HG03135 (cell line): ENCODE measurements at regions not wholly inside any gene's neighbourhood (a gene's known extent, or its start where the extent isn't known, plus 50 kb on each side); places are given as distances from the start of the nearest gene placed in this dataset.
"Not testable (repeated sequence)": the region's sequence is repeated elsewhere in the genome, so short reads cannot be mapped to it uniquely, and the experiment has no call there.

ENCODE experiments used
- ATAC-seq: cut with Tn5 transposase; IDR thresholded peaks from one replicate; pipeline ENCODE4 v1.9.1; 2021; ENCODE audit warnings: mild to moderate bottlenecking, moderate library complexity; ENCODE audit not compliant: unreplicated experiment

DNA sequence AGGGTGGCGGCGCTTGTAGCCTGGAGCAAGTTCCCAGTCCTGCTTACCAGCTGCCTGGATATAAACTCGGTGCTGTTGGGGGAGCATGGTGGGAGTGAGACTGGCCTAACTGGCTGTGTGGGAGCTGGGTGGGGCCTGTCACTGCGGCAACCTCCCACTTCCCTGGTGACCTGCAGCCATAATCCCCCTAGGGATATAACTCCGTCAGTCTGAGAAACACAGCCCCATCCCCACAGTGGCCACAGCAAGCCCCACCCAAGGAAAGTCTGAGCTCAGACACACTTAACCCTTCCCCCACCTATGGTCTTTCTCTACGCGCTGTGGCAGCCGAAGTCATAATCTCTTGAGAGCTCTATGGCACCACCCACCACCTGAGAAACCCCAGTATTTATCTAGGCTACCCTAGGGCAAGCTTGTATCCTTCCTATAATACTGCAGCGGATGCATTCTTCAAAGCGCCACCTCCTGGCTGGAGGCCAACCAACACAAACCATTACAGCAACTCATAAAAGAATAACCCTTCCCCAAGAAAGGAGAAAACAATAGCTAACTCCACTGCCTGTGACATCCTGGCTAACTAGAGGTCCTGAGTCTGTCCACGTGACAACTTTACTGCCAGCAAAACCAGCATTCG lies 57.4 kb downstream of the ZNF648 start:
- ATAC-seq = no peak

DNA sequence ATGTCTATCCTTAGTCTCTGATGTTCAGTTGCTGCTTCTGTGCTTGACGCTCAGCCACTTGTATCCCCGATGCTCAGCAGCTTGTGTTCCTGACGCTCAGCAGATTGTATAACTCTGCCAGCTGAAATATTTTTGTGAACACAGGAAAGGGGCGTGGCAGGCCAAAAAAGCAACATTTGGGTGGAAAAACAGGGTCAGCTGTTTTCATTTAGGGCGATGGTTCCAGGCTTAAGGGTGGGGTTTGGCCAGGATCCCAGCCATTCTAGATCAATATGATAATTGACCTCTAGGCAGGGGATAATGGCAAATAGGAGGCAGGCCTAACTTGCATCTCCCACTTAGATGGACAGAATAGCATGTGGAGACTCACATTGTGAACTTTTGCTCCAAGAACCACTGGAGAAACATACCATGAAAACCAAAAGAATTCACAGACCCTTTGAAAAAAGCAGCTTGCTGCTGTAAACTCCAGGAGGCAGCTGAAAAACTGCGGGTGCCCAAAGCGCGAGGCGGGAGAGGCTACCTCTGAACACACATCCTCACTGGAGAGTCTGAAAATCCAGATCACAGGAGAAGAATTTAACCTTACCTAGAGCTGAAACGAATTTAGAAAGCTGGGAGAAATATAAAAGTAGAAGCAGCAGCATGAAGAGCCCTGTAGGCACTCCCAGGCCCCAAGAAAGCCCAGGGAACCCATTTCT lies 58.3 kb downstream of the ZNF648 start:
- no peak for ATAC-seq

DNA sequence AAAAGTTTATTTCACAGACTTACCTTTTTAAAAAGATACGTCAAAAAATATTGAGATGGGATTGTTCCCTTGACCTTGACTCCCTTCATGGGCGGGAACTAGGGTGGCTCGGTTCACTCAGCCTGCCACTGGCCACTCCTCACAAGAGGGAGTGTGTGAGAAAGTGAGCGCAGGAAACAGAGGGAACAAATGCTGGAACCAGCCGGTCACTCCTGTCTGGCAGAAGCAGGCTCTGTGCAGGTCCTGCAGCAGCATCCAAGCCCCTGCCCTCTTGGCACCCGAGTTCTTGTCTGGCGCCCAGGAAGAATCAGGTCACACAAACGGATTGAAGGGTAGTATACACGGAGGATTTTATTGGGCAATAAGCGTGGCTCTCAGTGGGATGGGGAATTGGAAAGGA lies 58.9 kb downstream of the ZNF648 start:
- ATAC-seq = no peak

DNA sequence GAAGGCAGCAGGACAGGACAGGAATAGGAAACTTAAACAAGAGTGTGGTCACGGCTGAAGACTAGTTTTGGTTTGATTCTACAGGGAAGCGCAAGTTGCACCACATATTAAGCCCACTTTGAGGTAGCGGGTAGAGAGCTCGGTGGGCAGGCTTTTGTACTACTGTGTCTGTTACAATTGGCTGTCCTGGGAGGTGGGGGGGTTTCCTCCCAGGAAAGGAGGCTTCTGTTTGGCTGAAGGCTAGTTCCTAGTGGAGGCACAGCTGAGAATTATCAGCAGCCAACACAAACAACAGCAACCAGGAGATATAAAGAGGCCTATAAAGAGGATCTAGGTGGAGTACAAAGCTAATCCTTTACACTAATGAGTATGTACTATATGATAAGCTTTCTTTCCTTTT lies 62.7 kb downstream of the ZNF648 start:
- no peak for ATAC-seq

DNA sequence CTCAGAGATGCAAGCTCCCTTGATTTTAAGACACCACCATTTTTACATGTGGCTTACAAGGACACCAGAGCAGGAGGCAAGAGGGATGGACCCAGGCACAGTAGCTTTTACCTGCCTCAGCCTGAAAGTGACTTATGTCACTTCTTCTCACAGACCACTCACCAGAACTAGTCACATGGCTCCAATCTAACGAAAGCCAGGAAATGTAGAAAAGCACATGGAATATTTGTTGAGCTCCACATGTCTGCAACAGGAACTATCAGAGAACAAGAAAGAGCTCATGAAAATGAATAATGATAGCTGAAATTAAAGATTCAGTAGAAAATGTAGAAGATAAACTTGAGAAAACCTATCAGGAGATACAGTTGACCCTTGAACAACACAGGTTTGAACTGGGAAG lies 69.4 kb downstream of the ZNF648 start:
- ATAC-seq = no peak

DNA sequence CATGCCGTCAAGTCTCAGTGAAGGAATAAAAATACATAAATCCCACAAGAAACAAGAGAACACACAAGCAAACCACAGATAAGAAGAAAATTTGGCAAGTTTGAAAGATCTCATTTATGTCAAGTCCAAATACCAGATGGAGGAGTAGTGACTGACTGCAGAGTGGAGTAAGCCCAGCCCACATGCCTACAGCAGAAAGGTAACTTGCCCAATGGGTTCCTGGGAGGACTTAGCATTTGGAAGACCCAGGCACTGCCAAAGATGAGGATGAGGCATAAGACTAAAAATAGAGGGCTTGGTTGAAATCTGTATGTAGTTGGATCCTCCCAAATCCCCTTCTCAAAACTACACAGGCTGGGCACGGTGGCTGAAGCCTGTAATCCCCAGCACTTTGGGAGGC lies 70.8 kb downstream of the ZNF648 start:
- no peak for ATAC-seq

DNA sequence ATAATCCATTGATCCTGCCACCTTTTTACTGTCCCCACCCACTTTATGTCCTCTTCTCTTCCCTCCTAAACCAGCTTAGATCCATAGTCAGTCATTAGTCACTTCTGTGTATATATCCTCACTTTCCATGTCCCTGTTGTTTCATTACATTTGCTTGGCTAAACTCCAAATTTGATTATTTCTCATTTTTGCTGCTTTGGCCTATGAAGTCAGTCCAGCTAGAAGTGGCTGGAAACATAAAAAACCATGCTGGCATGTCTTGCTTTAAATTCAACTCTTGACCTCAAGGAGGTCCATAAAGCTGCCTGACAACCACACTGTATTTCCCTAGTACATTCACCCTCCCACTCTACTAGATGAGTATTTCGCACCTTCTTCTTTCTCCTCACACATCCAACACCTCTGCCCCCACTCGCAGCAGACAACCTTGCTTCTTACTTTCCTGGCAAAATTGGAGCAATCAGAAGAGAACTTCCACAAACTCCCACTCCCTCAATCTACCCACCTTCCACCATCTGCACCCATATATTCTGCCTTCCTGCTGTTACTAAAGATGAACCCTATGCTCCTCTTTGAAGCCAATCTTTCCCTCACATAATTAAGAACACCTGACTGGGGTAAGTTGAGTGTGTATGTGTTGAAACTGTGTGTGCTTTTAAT lies 72.1 kb downstream of the ZNF648 start:
- no peak for ATAC-seq

DNA sequence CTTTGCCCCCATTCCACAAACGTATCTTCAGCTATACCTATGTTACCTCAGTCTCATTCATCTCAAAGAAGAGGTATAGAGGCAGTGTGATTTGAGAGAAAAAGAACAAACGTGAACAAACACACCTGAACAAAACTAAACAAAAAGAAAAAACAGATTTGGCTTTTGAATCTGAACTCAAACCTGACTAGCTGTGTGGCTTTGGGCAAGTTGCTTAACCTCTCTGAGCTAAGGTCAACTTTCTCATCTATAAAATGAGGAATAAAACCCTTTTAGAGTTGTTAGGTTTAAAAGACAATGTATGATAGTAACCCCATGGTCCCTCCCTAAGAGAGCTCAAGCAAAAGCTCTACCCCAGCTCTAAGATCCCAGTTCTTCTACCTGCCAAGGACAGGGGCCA lies 73.5 kb downstream of the ZNF648 start:
- ATAC-seq = no peak

DNA sequence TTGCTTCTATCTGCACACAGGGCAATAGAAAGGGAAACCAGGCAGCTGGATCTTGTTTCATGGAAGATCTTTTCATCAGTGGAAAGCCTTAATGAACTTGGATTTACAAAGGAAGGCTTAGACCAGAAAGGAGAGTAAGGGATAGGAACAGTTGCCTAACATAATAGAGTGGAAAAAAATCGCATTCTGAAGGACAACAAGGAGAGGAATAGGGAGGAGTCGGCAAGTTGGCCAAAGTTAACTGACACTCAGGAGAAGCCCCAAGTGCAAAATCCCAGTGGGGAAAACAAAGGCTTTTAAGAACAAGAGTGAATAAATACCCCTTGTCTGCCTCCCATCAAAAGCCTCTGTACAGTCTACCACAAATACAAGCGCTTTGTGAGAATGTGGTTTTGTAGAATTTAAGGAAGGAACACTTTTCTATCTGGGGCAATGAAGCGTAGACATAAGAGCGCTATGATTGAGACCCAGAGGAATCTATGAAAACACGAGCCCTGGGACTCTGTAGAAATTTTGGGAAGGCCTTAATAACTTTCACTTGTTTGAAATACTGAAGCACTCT lies 74.1 kb downstream of the ZNF648 start:
- no peak for ATAC-seq

DNA sequence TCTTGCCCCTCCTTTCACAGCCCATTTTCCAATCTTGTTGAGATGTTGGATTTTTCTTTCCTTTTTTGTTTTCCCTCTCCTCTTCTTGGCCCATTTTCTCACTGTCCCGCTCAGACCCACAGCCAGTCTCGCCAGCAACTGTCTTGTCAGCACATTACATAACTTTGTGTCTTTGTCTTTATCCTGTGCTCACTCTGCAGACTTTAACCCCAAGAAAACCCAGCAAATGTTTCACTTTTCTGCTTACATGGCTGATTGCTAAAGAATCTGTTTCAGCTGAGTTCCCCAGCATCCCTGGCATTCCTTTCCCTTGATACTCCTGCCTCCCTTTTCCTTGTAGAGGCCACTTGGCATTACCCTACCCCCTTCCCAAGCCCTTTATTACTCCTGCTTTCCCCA lies 74.6 kb downstream of the ZNF648 start:
- no peak for ATAC-seq

DNA sequence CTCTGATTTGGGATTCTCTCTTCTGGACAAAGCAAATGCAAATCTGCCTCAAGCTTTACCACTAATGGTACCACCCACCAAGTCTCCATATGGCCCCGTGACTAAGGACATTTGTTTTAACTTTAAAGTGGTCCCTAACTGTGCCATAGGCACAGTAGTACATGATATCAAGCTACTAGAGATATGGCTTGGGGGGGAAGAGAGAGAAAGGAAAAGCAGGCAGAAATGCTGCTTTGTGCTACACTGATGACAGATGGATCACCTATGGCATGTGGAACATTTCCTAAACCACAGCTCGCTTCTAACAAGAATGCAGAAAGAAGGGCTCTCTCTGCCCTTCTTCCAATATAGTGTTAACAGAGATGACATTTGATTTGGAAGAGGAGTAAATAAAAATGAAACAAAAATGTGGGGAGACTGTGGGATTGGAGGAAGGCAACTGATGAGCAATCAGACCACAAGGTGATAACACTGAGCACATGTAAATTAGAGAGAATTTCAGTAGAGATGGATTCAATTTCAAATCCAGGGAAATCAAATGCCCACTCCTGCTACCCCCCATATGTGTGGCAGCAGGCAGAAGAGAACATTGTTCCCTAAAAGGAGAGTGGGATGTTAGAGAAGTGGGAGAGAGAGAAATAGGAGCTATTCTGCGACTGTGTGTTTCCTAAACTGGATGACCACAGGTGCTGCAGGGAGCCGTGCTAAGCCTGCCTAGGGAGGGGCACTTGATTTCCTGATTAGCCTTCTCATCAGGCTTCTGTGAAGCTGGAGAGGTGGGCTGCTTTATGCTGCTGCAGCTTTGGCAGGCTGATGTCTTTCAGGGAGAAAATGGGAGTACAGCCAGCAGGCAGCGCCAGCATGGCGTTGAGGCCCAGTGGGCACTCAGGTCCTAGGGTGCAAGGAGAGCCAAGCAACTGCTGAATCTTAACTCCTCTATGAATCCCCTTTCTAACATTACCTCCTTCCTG lies 75.3 kb downstream of the ZNF648 start:
- no peak for ATAC-seq

DNA sequence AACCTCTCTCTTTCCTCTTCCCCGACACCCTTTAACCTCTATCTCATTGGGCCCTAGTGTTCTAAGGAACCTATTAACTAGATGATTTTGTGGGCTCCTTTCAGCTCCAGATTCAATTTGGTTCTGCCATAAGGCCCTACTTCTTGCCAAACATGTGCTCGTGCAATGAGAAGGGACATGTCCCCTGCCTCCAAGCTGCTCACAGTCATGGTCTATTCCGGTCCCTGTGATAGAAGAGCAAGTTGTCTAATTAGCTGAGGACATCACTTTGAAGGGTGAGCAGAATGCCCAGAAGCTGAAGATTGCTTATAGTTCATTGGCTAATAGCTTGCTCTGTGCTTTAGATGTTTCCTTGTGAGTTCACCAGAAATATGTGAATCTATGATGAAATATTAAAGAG lies 76.2 kb downstream of the ZNF648 start:
- ATAC-seq = no peak

DNA sequence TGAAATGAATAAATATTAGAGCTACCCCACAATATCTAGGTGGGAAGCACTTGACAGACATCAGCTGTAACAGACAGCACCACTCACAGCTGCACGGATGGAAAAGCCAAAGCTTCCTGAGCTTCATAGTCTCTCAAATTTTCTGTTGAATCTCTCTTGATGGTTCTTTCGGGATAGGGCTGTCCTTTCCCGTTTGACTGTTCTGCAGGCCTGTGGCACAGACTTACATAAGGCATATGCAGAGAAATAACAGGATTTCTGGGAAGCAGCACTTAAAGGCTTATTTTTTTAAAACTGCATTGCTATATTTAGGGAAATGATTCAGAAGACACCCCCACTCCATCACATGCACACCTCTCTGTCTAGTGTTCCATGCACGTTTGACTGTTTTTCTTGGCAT lies 77.5 kb downstream of the ZNF648 start:
- ATAC-seq = no peak

DNA sequence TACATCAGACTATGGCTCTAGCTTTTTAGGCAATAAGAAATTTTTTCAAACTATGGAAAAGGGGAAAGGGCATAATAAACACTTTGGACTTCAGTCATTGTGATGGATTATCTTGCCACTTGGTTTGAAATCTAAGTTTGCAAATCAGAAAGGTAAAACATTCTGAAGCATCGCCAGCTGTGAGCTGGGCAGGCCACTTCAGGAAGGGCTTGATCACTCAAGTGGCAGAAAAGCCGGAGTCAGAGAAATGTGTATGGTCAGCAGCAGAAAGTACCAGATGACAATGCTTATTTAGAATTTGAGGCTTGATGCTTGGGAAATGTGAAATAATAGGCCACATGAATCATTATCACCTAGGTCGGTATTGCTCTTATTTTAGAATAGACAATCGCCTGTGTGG lies 79.7 kb downstream of the ZNF648 start:
- ATAC-seq = no peak

DNA sequence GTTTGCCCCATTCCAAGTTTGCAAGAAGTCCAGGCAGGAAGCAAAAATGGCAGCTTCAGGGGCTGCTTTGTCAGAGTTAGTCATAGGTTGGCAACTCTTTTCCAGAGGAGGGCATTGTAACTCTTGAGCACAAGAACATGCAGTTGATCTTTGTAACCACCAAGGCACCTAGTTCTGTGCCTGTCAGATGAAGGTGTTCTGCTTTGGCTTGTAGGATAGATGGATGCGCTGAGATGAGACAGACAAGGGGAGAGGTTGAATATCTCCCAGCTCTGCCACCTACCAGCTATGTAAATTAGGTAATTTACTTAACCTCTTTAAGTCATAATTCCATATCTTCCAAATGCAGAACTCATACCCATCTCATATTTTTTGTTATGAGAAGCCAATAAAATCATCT lies 89.3 kb downstream of the ZNF648 start:
- ATAC-seq = no peak

DNA sequence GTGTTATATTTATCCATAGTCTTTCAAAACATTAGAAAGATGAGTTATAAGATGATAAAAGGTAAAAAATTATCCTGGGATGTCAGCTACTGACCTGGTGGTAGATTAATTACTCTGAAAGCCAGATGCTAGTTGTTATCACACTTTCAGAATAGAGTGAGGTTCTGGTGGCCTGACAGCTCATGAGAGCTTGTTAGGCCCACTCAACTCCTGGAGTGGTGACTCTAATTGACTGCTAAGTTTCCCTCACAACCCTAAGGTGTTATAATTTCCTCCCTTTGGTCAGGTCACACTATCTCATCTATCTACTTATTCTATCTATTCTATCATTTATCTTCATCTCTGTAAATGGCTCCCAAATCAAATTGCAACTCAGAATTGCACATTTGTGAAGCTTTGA lies 90.1 kb downstream of the ZNF648 start:
- ATAC-seq = no peak

DNA sequence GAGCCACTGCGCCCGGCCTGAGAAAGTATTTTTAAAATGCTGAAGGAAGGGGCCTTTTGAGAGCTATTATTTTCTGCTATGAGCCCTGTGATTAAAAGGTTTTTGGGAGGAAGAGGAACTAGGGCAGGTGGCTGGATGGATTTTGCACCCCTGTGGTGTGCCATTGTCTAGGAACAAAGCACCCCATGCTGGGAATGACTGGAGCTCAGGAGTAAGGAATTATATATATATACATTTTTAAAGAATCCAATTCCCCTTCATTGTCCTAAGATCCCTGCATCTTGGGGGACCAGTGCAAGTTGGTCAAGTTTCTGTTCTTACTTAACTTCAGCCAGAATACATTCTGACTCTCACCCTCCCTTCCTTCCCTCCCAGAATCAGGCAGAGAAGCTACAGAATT lies 91.6 kb downstream of the ZNF648 start:
- no peak for ATAC-seq

DNA sequence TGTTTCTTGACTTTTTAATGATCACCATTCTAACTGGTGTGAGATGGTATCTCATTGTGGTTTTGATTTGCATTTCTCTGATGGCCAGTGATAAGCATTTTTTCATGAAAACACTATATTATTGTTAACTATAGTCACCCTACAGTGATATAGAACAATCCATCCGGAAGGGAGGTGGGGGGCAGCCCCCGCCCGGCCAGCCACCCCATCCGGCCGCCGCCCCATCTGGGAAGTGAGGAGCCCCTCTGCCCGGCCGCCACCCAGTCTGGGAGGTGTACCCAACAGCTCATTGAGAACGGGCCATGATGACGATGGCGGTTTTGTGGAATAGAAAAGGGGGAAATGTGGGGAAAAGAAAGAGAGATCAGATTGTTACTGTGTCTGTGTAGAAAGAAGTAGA lies 106.8 kb downstream of the ZNF648 start:
- not testable (repeated sequence) for ATAC-seq

DNA sequence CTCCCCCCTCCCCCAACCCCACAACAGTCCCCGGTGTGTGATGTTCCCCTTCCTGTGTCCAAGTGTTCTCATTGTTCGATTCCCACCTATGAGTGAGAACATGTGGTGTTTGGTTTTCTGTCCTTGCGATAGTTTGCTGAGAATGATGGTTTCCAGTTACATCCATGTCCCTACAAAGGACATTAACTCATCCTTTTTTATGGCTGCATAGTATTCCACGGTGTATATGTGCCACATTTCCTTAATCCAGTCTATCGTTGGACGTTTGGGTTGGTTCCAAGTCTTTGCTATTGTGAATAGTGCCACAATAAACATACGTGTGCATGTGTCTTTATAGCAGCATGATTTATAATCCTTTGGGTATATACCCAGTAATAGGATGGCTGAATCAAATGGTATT lies 107.3 kb downstream of the ZNF648 start:
- ATAC-seq = not testable (repeated sequence)

DNA sequence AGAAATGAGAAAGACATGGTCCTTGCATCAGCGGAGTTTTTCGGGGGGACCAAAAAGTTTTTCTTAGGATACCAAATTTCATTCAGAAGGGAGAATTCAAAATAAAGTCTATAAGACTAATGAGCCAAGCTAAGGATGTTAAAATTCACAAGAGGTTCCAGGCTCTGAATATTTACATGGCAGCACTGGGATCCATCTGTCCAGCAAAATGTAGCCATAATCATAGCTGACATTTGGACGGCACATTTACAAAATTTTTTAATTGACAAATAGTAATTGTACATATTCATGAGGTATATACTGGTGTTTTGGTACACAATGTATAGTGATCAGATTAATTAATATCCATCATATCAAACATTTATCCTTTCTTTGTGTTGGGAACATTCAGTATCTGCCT lies 107.9 kb downstream of the ZNF648 start:
- no peak for ATAC-seq

DNA sequence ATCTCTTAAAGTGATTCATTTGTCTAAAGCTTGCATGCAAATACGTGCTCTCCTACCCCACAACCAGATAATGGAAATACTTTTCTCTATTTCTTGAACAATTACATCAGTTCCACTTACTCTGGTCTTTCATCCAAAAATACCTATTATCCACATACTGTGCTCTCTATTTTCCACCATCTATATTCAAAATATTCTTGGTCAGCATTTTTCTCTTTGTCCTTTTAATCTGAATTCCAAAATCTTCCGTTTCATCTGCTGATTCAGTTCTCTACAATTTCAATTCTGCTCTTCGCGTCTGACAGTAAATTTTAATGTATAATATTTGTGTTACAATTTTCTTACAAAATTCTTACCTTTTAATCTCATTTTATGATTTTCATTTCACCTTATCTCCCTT lies 110.3 kb downstream of the ZNF648 start:
- no peak for ATAC-seq
